GM19035 (cell line): ENCODE measurements at regions not wholly inside any gene's neighbourhood (a gene's known extent, or its start where the extent isn't known, plus 50 kb on each side); places are given as distances from the start of the nearest gene placed in this dataset.

Experiments used
- ATAC-seq: cut with Tn5 transposase; IDR thresholded peaks from one replicate; pipeline ENCODE4 v1.9.1; 2021; ENCODE audit not compliant: unreplicated experiment

GRCh38 chr1:213826891-213827290, 160.9 kb upstream of the PROX1 start:
- no peak for ATAC-seq

DNA sequence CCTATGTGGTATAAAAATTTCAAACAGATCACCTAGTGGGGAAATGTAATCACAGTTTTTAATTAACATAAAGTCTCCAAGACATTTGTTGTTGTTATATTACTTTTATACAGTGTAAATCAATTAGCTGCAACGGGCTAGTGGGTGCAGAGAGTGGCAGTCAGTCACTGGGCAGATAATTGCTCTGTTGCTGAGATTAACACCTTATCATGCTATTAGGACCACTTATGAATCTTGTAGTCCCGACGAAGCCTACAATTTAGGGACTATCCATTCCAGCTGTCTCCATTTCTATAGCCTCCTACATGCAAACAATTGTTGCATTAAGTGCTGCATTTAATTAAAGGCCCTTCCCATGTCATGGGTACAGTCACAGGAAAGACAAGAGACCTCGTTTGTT, 158.9 kb upstream of the PROX1 start:
- ATAC-seq: no peak

DNA sequence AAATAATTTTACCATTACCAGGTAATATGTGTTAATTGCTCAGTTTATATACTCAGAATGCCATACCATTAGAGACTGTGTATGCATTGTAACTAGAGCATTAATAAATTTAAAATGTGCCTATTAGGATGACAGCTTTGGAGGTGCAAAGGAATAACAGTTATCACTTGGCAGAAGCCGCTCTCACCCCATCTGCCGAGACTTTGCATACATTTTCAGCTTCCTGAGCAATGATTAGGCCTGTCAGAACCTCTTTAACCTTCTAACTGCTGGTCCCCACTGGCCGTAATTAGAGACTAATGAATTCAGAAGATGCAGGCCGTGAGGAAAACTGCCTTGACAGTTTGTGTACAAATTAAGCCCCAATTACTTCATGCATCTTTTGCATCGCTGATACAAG, 158.0 kb upstream of the PROX1 start:
- ATAC-seq: no peak

- no peak for ATAC-seq
Measured at GRCh38 chr1:213830371-213830770, 157.4 kb upstream of the PROX1 start.

DNA sequence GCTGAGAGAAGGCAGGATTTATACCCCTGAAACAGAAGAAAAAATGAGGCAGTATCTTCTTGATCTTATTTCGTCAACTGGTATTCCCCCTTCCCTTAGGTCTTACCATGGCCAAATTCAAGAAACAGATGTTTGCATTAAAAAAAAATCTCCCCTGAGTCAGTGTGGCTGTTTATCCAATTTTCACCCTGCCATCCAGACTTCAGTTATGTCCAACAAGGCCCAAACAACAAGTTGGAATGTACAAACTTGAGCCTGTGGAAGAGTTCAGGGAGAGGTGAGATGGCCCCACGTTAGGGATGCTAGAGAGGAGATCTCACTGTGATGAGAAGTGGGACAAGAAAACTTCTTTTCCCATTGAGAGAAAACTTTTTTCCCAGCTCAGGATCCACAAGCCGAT, 147.2 kb upstream of the PROX1 start:
- ATAC-seq: no peak

DNA sequence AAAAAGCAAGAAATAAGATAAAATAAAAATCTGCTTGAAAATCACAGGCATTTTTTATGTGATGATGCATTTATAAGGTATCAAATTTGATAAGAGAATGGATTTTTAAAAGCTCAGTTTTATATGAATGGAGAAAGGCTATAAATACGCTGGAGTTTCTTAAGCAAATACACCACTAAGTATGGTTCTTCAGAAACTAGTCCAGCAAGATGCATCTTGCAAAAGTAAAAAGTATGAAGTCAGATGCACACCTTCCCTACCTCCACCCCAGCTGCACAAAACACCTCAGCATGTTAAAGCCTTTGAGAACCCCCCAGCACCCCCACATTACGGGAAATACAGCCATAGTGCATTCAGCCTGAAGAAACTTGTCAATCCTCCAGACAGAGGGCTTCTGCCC, 143.1 kb upstream of the PROX1 start:
- no peak for ATAC-seq

GRCh38 chr1:213852107-213852506, 135.7 kb upstream of the PROX1 start:
- no peak for ATAC-seq

- ATAC-seq: no peak
Measured at GRCh38 chr1:213858581-213858980, 129.2 kb upstream of the PROX1 start.

GRCh38 chr1:213861841-213862240, 125.9 kb upstream of the PROX1 start:
- no peak for ATAC-seq

DNA sequence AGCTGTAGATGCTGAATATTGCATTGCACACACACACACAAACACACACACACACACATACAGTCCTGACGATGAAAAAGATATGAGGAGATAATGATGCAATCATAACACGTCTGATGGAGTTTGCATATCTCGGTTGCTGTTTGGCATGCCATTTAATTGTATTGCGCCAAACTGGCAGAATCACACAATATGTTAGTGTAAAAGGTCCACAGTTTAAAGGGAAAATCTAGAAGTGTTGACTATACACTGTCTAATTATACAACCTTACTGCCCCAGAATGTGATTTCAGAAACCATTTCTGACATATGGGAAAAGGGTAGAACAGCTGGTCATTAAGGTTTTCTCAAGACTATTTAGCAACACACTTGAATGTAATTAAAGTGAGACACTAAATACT, 123.7 kb upstream of the PROX1 start:
- no peak for ATAC-seq

DNA sequence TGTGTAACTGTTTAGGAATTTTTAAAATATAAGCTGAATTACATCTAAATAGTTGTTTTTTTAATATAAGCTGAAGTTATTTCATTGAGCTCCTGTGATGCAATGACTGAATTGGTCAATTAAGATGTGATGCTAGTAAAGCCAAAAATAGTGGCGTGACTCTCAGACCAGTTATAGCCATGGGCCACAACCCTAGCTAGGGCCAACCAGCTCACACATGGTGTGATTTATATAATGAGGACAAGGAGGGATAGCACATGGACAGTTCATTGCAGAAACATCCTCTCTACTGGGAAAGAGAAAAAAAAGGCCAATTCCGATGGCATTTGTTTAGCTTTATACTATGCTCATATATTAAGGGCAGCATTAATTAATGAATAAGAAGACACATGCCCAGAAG, 119.3 kb upstream of the PROX1 start:
- no peak for ATAC-seq

GRCh38 chr1:213871179-213871578, 116.6 kb upstream of the PROX1 start:
- ATAC-seq: no peak

GRCh38 chr1:213874789-213875188, 113.0 kb upstream of the PROX1 start:
- ATAC-seq: no peak

GRCh38 chr1:213876531-213876930, 111.2 kb upstream of the PROX1 start:
- ATAC-seq: no peak

- no peak for ATAC-seq
Measured at GRCh38 chr1:213883618-213884017, 104.2 kb upstream of the PROX1 start.

GRCh38 chr1:213884402-213884801, 103.4 kb upstream of the PROX1 start:
- no peak for ATAC-seq

GRCh38 chr1:213884942-213885341, 102.8 kb upstream of the PROX1 start:
- ATAC-seq: no peak

DNA sequence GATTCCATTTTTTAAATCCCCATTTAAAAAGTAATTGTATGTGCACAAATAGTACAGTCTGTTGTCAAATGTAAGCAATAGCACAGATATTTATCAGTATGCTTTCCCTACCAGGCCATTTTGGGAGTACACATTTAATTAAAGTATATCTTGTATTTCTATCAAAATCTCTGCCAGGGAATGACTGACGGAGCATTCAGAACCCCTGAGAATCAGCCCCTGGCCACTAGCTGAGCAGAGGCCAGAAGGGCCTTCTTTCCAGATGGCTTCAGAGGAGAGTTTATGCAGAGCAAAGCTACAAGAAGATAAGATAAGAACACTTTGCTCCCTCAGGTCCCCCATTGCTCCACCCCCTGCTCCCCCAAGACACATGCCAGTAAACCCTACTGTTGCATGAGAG, 99.9 kb upstream of the PROX1 start:
- ATAC-seq: no peak

- no peak for ATAC-seq
Measured at GRCh38 chr1:213891989-213892902, 95.5 kb upstream of the PROX1 start.

DNA sequence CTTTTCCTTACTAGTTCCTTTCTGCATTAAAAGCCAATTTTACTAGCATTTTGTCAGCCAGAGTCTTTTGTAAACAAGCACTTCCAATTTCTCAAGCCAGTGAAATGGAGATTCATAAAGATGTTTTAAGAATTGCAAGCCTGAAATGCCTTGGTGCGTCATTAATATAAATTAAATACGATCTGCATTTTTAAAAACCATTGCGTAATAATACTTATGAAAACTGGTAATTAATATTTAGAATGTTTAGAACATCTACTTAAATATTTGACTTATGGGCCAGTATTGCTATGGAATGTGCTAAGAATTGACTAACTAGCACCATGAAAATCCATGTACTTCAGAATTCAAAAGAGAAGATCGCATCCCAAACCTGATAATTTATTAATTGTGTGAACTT, 89.1 kb upstream of the PROX1 start:
- ATAC-seq: no peak

GRCh38 chr1:213899413-213899812, 88.4 kb upstream of the PROX1 start:
- ATAC-seq: no peak

DNA sequence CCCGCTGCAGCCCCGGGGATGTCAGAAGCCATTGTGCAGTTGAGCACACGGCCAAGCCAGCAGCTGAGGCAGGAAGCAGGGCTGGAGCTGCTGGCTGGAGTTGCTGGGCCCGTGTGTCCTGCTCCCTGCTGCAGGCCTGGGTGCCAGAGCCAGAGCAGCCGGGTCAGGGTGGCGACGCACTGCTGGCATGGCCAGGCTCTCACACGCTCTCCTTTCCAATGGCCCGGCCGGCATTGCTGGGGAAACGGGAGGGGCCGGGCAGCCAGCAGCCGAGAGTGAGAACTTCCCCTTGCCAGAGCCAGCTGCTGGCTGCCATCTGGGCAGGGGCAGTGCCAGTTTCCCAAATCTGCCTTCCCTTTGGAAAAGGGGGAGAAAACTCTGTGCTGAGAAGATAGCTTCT, 82.4 kb upstream of the PROX1 start:
- ATAC-seq: no peak

DNA sequence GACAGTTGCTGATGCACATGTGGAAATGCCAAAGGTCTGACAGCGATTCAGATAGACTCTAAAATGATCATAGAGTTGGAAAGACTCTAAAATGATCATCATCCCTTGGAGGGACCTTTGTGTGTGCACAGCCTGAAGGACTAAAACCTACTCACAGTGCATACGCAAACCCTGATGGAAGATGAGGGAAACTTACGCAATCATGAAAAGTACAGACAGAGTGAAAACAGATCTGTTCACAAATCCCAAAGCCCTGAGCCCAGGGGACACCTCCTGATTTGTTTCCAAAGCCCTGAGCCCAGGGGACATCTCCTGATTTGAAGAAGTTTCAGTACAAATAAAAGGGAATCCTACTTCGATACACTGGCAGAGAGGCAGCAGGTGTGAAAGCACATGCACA, 79.3 kb upstream of the PROX1 start:
- no peak for ATAC-seq
